GM20431 (cell line): ENCODE measurements at regions not wholly inside any gene's neighbourhood (a gene's known extent, or its start where the extent isn't known, plus 50 kb on each side); places are given as distances from the start of the nearest gene placed in this dataset.
"Not testable (repeated sequence)": the region's sequence is repeated elsewhere in the genome, so short reads cannot be mapped to it uniquely, and the experiment has no call there.

ENCODE experiments used
- in situ Hi-C: fragments of 300-500 bp; cut with MseI, MboI; formaldehyde crosslinking; loops from one replicate; pipeline ENCODE4 v1.15.0; 2020; ENCODE audit warnings: low sequenced_read_pairs; ENCODE audit not compliant: unreplicated experiment

DNA sequence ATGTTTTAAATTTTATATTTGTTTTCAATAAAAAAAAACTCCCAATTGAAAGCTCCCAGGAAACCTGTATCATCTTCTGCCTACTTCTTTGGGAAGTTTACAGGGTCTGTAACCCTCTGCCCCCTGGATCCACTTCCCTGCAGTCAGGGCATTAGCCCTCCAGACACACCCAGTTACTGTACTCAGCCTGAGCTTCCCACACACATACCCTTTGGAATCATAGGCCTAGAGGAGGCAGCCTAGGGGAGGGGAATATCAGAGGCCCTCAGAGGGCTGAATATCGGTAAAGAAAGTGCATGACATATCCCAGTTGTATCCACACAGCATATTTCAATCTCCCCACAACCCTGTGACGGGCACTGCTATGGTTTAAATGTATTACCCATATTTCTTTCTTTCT lies 56.2 kb upstream of the TFPI start:
- in situ Hi-C loops: not testable (repeated sequence)

DNA sequence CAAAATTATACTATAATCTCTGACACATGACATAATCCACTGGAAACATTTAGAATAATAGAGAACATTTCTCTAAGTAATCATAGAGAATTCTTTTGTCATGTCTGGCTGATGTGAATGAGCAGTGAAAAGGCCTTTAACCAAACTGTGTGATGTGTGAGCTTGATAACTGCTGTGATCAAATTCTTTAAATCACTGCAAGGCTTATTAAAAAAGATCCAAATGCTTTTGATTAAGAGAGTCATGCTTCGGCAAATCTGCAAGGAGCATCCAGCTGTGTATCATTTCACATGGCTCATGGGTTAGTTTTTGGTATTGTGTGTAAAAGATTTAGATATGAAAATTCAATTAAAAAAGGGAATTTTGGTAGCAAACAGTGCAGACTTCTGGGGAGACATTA lies 58.6 kb upstream of the TFPI start:
- in situ Hi-C loops: no loop called here

DNA sequence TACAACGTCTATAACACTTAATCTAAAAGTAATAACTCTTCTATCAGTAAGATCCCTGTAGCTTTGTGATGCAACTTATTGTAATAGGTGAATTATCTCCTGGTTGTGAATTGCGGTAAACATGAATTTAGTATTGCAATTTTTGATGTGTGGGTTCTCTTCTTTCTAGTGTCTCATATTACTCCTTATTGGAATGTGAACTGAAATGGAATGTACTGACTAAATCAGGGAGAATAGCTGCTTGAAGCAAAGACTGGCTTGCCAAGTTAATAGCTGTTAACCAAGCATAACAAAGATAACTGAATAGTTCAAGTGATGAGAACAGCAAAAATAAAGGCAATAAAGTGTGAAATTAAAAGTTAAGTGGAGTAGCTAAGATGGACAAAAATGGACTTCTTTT lies 60.5 kb upstream of the TFPI start:
- in situ Hi-C loops: no loop called here

DNA sequence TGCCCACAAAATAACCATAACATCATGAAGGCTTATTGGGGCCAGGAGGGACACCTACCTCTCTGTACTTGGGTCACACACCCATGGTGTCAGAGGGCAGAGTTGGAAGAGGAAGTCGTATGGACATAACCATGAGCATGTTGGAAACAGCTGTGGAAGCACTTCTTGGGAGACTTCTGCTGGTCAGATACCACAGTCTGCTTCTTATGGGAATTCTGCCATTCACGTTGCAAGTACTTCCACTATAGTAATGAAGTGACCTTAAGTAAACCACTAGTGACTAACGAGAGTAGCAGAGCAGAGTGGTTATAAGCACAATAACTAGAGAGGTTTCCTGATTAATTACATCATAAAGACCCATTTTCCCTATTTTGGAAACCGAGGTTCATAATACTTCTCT lies 61.1 kb upstream of the TFPI start:
- in situ Hi-C loops: no loop called here

DNA sequence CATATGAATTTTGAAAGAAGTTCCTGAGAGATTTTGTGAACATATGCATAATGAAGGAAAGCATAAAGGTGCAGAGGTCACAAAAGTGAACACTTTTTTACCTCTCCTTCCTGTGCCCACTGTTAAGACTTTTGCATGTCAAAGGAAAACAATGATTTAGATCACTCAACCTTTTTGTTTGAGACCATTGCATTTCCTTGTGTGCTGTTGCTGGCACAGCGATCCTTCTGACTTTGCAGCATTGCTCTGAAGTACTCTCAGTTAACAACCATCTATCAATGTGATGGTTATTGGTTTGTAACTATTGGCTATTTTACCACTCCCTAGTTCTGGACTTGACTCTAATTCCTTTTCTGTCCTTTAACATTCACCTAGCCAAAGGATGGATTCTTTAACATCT lies 61.7 kb upstream of the TFPI start:
- in situ Hi-C loops: no loop called here

DNA sequence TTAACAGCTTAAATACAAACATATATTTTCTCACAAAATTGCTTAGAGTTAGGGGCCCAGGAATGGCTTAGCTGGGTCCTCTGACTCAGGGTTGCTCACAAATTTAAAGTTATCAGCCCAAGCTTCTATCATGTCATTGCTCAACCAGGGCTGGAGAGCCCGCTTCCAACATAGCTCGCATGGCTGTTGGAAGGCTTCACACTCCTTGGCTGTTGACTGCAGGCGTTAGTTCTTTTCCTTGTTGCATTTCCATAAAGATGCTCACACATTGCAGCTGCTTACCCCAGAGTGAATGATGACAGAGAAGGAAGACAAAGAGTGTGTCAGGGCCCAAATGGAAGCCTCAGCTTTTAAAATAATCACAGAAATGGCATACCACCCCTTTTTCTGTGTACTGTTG lies 62.9 kb upstream of the TFPI start:
- in situ Hi-C loops: no loop called here

DNA sequence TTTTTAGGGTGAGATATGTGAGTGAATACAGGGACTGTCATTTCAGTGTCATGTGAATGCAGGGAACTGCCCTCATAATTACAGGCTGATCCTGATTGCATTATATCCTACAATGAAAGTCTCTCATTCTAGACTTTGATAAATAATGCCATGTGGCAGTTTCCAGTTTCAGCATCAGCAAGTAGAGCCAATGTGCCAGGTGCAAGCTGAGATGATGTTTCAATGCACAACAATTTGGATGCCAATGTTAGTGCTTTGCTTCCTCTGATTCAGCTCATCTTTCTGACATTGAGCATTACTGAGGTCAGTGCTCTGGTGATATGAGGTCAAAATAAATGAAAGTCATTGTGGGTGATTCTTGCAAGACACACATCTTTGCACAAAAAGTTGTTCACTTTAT lies 63.7 kb upstream of the TFPI start:
- in situ Hi-C loops: no loop called here

DNA sequence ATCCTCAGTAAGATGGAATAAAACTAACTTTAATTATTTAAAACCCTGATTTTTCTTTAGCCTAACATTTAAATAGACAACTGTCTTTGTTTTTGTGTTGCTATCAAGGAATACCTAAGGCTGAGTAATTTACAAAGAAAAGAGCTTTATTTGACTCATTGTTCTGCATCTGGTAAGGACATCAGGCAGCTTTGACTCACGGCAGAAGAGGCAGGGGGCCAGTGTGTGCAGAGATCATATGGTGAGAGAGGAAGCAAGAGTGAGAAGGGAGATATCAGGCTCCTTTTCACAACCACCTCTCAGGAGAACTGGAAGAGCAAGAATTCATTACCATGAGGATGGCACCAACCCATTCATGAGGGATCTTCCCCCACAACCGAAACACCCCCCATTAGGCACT lies 64.6 kb upstream of the TFPI start:
- in situ Hi-C loops: no loop called here

DNA sequence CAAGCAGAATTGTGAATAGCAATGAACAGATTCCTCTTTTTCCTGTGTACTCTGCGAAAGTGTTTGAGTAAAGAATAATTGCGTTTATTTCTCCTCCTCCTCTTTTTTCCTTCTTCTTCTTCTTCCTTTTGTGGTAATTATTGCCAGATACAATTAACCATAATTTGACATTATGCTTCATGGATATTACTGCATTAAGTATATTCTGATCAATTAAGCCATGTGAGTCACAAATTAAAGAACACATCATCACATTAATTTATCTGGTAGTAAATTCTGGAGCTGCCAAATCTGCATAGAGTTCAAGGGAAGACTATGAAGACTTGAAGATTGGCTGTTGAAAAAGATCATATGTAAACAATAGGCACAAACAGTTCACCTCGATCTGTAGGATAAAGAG lies 72.9 kb upstream of the TFPI start:
- in situ Hi-C loops: no loop called here

DNA sequence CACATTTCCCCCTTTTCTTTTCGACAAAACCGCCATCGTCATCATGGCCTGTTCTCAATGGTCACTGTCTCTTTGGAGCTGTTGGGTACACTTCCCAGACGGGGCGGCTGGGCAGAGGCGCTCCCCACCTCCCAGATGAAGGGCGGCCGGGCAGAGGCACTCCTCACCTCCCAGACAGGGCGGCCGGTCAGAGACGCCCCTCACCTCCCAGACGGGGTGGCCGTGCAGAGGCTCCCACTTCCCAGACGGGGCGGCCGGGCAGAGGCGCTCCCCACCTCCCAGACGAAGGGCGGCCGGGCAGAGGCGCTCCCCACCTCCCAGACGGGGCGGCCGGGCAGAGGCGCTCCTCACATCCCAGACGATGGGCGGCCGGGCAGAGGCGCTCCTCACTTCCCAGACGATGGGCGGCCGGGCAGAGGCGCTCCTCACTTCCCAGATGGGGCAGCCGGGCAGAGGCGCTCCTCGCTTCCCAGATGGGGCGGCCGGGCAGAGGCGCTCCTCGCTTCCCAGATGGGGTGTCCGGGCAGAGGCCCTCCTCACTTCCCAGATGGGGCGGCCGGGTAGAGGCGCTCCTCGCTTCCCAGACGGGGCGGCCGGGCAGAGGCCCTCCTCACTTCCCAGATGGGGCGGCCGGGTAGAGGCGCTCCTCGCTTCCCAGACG lies 82.6 kb upstream of the TFPI start:
- in situ Hi-C loops: not testable (repeated sequence)

DNA sequence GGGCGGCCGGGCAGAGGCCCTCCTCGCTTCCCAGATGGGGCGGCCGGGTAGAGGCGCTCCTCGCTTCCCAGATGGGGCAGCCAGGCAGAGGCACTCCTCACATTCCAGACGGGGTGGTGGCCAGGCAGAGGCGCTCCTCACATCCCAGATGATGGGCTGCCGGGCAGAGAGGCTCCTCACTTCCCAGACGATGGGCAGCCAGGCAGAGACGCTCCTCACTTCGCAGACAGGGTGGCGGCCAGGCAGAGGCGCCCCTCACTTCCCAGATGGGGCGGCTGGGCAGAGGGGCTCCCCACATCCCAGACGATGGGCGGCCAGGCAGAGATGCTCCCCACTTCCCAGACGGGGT lies 83.1 kb upstream of the TFPI start:
- in situ Hi-C loops: not testable (repeated sequence)

DNA sequence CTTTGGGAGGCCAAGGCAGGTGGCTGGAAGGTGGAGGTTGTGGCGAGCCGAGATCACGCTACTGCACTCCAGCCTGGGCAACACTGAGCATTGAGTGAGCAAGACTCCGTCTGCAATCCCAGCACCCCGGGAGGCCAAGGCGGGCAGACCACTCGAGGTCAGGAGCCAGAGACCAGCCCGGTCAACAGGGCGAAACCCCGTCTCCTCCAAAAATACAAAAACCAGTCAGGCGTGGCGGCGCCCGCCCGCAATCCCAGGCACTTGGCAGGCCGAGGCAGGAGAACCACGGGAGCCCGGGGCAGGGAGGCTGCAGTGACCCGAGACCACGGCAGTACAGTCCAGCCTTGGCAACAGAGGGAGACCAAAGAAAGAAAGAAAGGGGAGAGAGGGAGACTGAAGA lies 83.5 kb upstream of the TFPI start:
- in situ Hi-C loops: not testable (repeated sequence)

DNA sequence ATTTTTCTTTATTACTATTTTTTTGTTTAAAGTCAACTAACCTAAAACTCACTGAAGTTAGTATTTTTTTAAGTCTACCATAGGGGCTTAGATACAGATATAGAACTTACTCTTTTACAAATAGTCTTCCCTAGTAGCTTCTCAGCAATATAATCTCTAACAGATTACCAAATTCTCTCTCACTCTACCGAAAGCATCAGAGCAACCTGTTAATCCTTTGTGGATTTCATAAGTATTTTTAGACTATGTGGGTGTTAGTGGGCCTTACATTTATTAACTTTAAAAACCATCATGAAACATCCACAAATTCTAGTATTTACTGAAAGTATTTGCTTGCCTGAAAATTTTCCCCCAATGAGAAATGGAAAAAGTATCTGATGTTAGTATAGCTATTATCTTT lies 84.6 kb upstream of the TFPI start:
- in situ Hi-C loops: no loop called here

DNA sequence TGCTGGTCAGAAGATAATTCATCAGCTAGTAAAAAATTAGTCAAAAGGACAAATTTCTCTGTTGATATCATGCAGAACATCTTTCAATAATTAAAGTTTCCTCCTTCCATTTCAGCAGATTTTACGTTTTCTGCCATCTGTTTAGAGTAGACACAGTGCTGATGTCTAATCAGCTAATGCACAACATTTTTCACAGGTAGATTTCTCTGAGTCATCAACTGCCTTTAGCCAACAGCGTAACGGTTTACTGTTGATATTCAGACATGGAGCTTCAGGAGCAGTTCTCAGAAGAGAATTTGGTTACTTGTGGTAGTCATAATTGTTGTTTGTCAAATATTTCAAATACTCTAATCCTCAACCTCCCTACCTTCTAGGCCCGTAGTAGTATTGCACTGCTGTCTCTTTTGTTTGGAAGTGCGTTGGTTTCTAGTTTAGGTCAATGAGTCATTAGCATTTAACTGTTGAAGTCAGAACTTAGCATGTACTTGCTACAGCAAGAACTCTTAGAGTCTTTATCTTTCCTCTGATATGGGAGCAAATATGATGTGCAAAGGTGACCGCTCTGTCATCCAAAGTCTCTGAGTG lies 86.8 kb upstream of the TFPI start:
- in situ Hi-C loops: no loop called here

DNA sequence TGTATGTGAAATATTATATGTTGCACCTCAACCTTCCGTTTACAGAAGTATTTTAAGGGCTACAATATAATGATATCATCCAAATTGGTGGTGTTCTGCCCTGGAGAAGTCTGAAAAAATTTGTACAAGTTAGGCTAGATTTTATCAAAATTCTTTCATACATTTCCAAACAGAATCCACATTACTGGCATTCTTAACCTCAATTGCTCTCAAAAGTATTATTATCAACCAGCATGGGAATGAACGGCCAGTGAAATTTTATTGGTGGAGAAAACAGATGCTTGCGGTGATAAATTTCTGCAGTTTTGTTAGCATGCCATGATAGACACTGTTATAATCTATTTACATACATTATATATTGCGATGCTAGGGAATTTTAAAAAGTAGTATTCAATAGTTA lies 88.3 kb upstream of the TFPI start:
- in situ Hi-C loops: no loop called here

DNA sequence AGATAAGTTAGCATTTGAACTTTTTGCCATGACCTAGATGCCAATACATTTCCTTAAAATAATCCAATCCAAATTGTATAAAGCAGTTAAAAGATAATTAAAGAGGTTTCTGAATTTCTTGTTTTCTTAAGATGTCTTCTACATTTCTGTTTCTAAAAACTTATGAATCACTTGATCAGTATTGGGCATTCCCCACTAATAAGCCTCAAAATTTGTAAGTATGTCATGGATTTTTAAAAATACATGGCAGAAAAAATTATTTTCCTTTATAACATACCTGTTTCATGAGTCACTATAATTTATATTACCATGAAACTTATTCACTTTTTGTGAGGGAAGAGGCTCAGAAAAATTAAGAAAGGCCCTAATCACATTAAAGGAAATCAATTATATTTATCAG lies 90.3 kb upstream of the TFPI start:
- in situ Hi-C loops: no loop called here

DNA sequence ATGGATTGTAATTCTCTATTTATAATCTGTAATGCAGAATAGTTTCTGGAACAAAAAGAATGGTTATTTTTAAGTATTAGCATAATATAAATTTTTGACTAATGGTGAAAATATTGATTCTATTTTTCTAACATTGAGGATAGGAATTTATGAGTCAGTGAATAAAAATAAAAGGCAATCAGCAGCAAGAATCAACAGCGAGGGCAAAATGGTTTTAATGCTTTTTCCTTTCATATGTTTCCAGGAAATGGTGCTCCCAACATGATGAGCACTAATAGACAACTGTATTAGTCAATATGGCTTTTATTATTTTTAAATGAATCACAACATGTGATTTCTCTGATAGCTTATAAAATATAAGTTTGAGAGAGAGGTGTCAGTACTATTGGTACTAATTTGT lies 90.7 kb upstream of the TFPI start:
- in situ Hi-C loops: no loop called here

DNA sequence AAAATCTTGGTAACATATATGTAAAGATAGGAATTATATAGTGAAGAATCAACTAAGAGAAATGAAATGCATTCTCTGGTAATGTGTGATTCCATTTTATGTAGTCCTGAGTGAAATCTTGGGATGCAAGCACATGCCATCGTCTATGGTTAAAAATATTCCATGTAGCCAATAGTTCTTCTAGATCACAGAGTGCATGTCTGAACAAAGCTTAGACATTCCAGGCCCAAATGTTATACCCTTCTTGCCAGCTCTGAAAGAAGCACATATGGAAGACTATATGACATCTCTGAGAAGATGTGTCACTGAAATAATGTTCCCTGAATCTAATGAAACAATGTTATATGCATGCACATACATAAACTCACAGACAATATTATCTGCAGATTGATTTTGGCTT lies 92.3 kb upstream of the TFPI start:
- in situ Hi-C loops: no loop called here

DNA sequence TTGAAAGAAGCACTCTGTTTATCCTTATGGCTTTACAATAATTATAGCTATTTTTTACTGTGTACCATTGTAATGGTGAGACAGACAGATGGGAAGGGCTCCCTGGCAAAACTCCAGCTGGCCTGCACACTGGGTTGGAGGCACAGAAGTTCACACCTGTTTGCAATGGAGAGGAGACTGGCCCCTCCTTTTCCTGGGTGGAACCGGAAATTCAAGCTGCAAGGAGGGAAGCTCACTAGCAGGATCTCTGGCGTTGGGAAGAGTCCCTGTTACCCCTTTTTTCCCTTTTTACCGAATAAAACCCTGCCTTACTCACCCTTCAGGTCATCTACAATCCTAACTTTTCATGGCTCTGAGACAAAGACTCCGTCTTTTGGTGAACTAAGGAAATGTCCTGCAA lies 100.3 kb upstream of the TFPI start:
- in situ Hi-C loops: no loop called here

DNA sequence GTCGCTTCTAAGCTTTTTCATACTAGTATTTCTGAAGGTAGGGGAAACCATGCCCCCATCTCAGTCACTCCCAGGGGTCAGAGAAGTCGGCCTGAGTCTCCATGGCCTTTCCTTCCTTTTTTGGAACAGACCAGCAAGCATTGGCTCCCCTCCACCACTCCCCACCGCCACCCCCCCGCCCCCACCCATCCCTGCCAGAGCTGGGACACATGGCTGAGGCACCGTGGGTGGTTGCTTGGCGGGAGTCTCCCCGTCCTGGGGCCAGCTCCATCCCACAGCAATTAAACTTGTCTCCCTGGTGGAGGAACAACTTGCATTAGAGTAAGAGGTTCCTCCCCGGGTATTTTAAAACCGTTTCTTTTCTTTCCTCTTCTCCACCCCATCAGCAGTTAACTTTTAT lies 100.8 kb upstream of the TFPI start:
- in situ Hi-C loops: no loop called here

DNA sequence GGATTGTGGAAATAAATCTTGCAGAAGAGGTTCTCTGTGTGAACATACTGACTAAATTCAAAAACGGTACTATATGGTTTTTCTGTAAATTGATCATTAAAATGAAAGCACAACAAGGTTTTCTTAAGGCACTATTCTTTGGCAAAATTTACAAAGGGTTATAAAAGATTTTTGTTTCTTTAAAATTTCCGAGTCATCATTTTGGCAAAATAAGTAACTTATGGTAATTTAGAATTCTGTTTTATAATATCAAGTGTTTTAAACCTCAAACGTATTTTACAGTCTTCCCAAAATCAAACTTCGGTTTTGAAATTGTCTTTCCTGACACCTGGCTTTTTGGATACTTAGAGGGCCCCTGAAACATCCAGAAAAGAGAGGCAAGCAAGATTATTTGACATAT lies 101.9 kb upstream of the TFPI start:
- in situ Hi-C loops: no loop called here

DNA sequence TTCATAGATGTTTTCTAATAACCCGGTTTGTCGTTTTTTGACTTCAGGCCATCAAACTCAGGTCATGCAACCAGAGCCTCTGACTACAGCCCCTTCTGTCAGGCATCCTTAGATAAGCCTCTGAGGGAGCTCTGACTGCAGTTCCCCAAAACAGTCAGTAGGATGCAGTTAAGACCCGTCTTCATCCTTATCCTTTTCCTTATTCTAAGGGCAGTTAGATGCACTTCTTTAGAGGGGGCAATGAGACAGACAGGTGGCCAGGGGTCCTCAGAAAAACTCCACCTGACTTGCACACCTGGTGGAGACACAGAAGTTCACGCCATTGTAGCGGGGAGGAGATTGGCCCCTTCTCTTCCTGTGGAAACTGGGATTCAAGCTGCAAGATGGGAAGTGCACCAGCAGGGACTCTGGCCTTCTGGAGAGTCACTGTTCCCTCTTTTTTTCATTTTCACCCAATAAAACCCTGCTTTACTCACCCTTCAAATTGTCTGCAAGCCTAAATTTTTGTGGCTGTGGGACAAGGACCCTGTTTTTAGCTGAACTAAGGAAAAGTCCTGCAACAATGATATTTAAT lies 104.8 kb upstream of the TFPI start:
- in situ Hi-C loops: no loop called here
